ENCODE measurements at regions not wholly inside any gene's neighbourhood (a gene's known extent, or its start where the extent isn't known, plus 50 kb on each side); places are given as distances from the start of the nearest gene placed in this dataset.

DNA sequence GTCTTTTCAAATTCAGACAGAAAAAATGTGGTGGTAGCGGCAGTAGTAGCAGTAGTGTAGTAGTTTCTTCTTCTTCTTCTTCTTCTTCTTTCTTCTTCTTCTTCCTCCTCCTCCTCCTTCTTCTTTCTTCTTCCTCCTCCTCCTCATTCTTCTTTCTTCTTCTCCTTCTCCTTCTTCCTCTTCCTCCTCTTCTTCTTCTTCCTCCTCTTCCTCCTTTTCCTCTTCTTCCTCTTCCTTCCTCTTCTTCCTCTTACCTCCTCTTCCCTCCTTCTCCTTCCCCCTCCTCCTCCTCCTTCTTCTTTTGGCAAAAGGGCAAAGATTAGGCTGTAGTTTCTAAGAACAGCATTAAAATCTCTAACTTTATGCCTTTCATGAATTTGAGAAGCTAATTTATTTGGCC, 59.6 kb upstream of the INSM2 start:
- TF ChIP-seq, protein P1, sequence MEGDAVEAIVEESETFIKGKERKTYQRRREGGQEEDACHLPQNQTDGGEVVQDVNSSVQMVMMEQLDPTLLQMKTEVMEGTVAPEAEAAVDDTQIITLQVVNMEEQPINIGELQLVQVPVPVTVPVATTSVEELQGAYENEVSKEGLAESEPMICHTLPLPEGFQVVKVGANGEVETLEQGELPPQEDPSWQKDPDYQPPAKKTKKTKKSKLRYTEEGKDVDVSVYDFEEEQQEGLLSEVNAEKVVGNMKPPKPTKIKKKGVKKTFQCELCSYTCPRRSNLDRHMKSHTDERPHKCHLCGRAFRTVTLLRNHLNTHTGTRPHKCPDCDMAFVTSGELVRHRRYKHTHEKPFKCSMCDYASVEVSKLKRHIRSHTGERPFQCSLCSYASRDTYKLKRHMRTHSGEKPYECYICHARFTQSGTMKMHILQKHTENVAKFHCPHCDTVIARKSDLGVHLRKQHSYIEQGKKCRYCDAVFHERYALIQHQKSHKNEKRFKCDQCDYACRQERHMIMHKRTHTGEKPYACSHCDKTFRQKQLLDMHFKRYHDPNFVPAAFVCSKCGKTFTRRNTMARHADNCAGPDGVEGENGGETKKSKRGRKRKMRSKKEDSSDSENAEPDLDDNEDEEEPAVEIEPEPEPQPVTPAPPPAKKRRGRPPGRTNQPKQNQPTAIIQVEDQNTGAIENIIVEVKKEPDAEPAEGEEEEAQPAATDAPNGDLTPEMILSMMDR (IDR thresholded peaks at IDR 0.05; ENCODE audit: borderline replicate concordance, extremely low read depth, low read length, poor library complexity, severe bottlenecking): no peak
- no peak for TF ChIP-seq EZH2 (IDR thresholded peaks at IDR 0.05; ENCODE audit: borderline replicate concordance, low read depth, low read length, severe bottlenecking)

Measured in DND-41 (cell line).